ENCODE measurements at regions not wholly inside any gene's neighbourhood (a gene's known extent, or its start where the extent isn't known, plus 50 kb on each side); places are given as distances from the start of the nearest gene placed in this dataset.
"Not testable (repeated sequence)": the region's sequence is repeated elsewhere in the genome, so short reads cannot be mapped to it uniquely, and the experiment has no call there.

GRCh38 chr1:83373018-83373417 is 625.9 kb downstream of the TTLL7 start:
- not testable (repeated sequence) for TF ChIP-seq CTCF (conservative IDR thresholded peaks at IDR 0.05; ENCODE audit: low read depth, low read length); EZH2 (IDR thresholded peaks at IDR 0.05; ENCODE audit: borderline replicate concordance, low read depth, low read length, poor library complexity, severe bottlenecking)

Data from A673 (cell line).